Fibroblast of lung (primary cell): ENCODE measurements at regions not wholly inside any gene's neighbourhood (a gene's known extent, or its start where the extent isn't known, plus 50 kb on each side); places are given as distances from the start of the nearest gene placed in this dataset.

Experiments
- DNase-seq, 2 donors: peaks; one replicate each; pipeline versions ENCODE4 v3.0.0 to v3.0.0-alpha.2; 2010; ENCODE audit warnings: low read depth in 2 of 2
- H2AFZ ChIP-seq: 2 replicates; pipeline ENCODE4 v1.5.1; 2012; ENCODE audit warnings: low read length, control low read depth, inconsistent platforms
- H3K27ac ChIP-seq: 2 replicates; pipeline ENCODE4 v1.5.1; 2011; ENCODE audit warnings: low read length, control low read depth; ENCODE audit not compliant: insufficient read depth
- H3K27me3 ChIP-seq: 2 replicates; pipeline ENCODE4 v1.5.1; 2011; ENCODE audit warnings: mild to moderate bottlenecking, low read length; ENCODE audit not compliant: control insufficient read depth, insufficient read depth
- H3K36me3 ChIP-seq: 2 replicates; pipeline ENCODE4 v1.5.1; 2011; ENCODE audit warnings: low read length; ENCODE audit not compliant: control insufficient read depth, insufficient read depth
- H3K4me1 ChIP-seq: 2 replicates; pipeline ENCODE4 v1.5.1; 2011; ENCODE audit warnings: low read length; ENCODE audit not compliant: control insufficient read depth, insufficient read depth; ENCODE audit errors: extremely low read depth
- H3K4me2 ChIP-seq: 2 replicates; pipeline ENCODE4 v1.5.1; 2011; ENCODE audit warnings: low read length, control low read depth; ENCODE audit not compliant: insufficient read depth; ENCODE audit errors: extremely low read depth
- H3K4me3 ChIP-seq, 4 experiments: fragments of 200-600 bp in 1 of 4; sonication (generic) in 1 of 4; replicated peaks in 1 of 4; 2 replicates each; pipeline ENCODE4 v1.5.1; 2011 to 2016; ENCODE audit warnings: low read length in 4 of 4, low read depth in 3 of 4, mild to moderate bottlenecking in 3 of 4, control low read depth in 2 of 4, inconsistent platforms in 1 of 4, mixed read lengths in 1 of 4; ENCODE audit not compliant: insufficient read depth in 1 of 4; ENCODE audit errors: control extremely low read depth in 1 of 4
- H3K79me2 ChIP-seq: 2 replicates; pipeline ENCODE4 v1.5.1; 2012; ENCODE audit warnings: mild to moderate bottlenecking, low read length, inconsistent platforms; ENCODE audit not compliant: control insufficient read depth, insufficient read depth
- H3K9ac ChIP-seq: 2 replicates; pipeline ENCODE4 v1.5.1; 2011; ENCODE audit warnings: mild to moderate bottlenecking, low read length, control low read depth; ENCODE audit not compliant: insufficient read depth
- H3K9me3 ChIP-seq: 2 replicates; pipeline ENCODE4 v1.5.1; 2012; ENCODE audit warnings: low read depth, low read length; ENCODE audit not compliant: control insufficient read depth, insufficient read depth
- H4K20me1 ChIP-seq: 2 replicates; pipeline ENCODE4 v1.5.1; 2011; ENCODE audit warnings: low read length; ENCODE audit not compliant: control insufficient read depth, insufficient read depth; ENCODE audit errors: extremely low read depth
- EZH2 ChIP-seq: IDR thresholded peaks from 2 replicates; pipeline ENCODE4 v1.5.1; 2012; ENCODE audit warnings: low read length, control low read depth, mild to moderate bottlenecking; ENCODE audit errors: missing control alignments
- TF ChIP-seq, protein P1 (sequence below), 2 donors: IDR thresholded peaks in 1 of 2; conservative IDR thresholded peaks in 1 of 2; 1 replicate in 1 of 2; 2 replicates in 1 of 2; pipeline ENCODE4 v1.5.1; 2011 to 2012; ENCODE audit warnings: low read length in 2 of 2, control low read depth in 1 of 2, inconsistent platforms in 1 of 2, low read depth in 1 of 2, mild to moderate bottlenecking in 1 of 2

GRCh38 chr16:35569413-35569812 is 2110.0 kb downstream of the TP53TG3F start:
- H3K9ac ChIP-seq, result no peak overlapping the region
- no peak for DNase-seq
- H3K79me2 ChIP-seq, result no peaks in the 10 kb centered on the region
- no peaks in the 10 kb centered on the region for H4K20me1 ChIP-seq
- H3K27ac ChIP-seq, result no peak overlapping the region
- TF ChIP-seq, protein P1, sequence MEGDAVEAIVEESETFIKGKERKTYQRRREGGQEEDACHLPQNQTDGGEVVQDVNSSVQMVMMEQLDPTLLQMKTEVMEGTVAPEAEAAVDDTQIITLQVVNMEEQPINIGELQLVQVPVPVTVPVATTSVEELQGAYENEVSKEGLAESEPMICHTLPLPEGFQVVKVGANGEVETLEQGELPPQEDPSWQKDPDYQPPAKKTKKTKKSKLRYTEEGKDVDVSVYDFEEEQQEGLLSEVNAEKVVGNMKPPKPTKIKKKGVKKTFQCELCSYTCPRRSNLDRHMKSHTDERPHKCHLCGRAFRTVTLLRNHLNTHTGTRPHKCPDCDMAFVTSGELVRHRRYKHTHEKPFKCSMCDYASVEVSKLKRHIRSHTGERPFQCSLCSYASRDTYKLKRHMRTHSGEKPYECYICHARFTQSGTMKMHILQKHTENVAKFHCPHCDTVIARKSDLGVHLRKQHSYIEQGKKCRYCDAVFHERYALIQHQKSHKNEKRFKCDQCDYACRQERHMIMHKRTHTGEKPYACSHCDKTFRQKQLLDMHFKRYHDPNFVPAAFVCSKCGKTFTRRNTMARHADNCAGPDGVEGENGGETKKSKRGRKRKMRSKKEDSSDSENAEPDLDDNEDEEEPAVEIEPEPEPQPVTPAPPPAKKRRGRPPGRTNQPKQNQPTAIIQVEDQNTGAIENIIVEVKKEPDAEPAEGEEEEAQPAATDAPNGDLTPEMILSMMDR (conservative IDR thresholded peaks at IDR 0.05 in 1 of 2, IDR thresholded peaks at IDR 0.05 in 1 of 2; ENCODE audit: low read depth in 1 of 2, low read length in 2 of 2), result no peak
- no peak for TF ChIP-seq EZH2
- no peak overlapping the region for H2AFZ ChIP-seq
- H3K4me2 ChIP-seq, result no peak overlapping the region
- no peaks in the 10 kb centered on the region for H3K4me1 ChIP-seq
- no peaks in the 10 kb centered on the region for H3K9me3 ChIP-seq
- H3K36me3 ChIP-seq, result no peaks in the 10 kb centered on the region
- no peak overlapping the region for H3K4me3 ChIP-seq
- no peaks in the 10 kb centered on the region for H3K27me3 ChIP-seq

GRCh38 chr16:35570946-35571345 is 2111.5 kb downstream of the TP53TG3F start:
- DNase-seq, result no peak
- Histone ChIP-seq H4K20me1 (no peaks in the 10 kb centered on the region), H3K36me3 (no peaks in the 10 kb centered on the region), H3K27ac (no peak overlapping the region), H3K4me2 (no peak overlapping the region), H3K4me1 (no peaks in the 10 kb centered on the region), H3K9me3 (no peaks in the 10 kb centered on the region), H3K79me2 (no peaks in the 10 kb centered on the region), H2AFZ (no peak overlapping the region), H3K27me3 (no peaks in the 10 kb centered on the region), H3K4me3 (no peak overlapping the region), H3K9ac (no peak overlapping the region)
- TF ChIP-seq, protein P1 (conservative IDR thresholded peaks at IDR 0.05 in 1 of 2, IDR thresholded peaks at IDR 0.05 in 1 of 2; ENCODE audit: low read depth in 1 of 2, low read length in 2 of 2), result no peak
- TF ChIP-seq EZH2, result no peak

- Histone ChIP-seq H4K20me1 (no peaks in the 10 kb centered on the region), H3K9ac (no peak overlapping the region), H3K4me2 (no peak overlapping the region), H3K36me3 (no peaks in the 10 kb centered on the region), H3K27ac (no peak overlapping the region), H3K27me3 (no peaks in the 10 kb centered on the region), H3K4me1 (no peaks in the 10 kb centered on the region), H3K9me3 (no peaks in the 10 kb centered on the region), H3K4me3 (no peak overlapping the region), H3K79me2 (no peaks in the 10 kb centered on the region), H2AFZ (no peak overlapping the region)
- no peak for TF ChIP-seq EZH2
- TF ChIP-seq, protein P1 (conservative IDR thresholded peaks at IDR 0.05 in 1 of 2, IDR thresholded peaks at IDR 0.05 in 1 of 2; ENCODE audit: low read depth in 1 of 2, low read length in 2 of 2), result no peak
- DNase-seq, result no peak
These were observed 2112.8 kb downstream of the TP53TG3F start for GRCh38 chr16:35572186-35572585.
